ENCODE measurements at regions not wholly inside any gene's neighbourhood (a gene's known extent, or its start where the extent isn't known, plus 50 kb on each side); places are given as distances from the start of the nearest gene placed in this dataset.
A peak's percentile ranks its signal among the peaks of the same experiment; 100 is the strongest.

GRCh38 chr5:115382989-115383388 lies 86.5 kb upstream of the CCDC112 start:
- FAIRE-seq (no peak), DNase-seq (no peak)
- Histone ChIP-seq H3K27ac (ENCODE audit: low read depth in 1 of 3, low read length in 2 of 3) (no peak overlapping the region), H3K4me3 (ENCODE audit: low read depth in 1 of 3, low read length in 3 of 3) (no peak overlapping the region), H3K36me3 (ENCODE audit: control insufficient read depth in 3 of 3, insufficient read depth in 2 of 3, low read depth in 1 of 3, low read length in 3 of 3) (no peaks in the 10 kb centered on the region), H3K9me3 (ENCODE audit: control insufficient read depth in 2 of 2, insufficient read depth in 1 of 2, low read depth in 1 of 2, low read length in 1 of 2) (no peaks in the 10 kb centered on the region), H3K27me3 (ENCODE audit: control insufficient read depth in 3 of 3, insufficient read depth in 3 of 3, low read length in 3 of 3) (no peaks in the 10 kb centered on the region), H3K4me1 (ENCODE audit: control insufficient read depth in 3 of 3, insufficient read depth in 2 of 3, low read depth in 1 of 3, low read length in 2 of 3) (peaks cover under 1 to 9% (median under 1%) of the 10 kb centered on the region in 3 donors)
- WGBS, 3 donors = 86 to 93% (median 93%) methylated on average over 1 of the region's 1 CpG

- H3K36me3 ChIP-seq (ENCODE audit: control insufficient read depth in 3 of 3, insufficient read depth in 2 of 3, low read depth in 1 of 3, low read length in 3 of 3) = no peaks in the 10 kb centered on the region
- WGBS, 3 donors = 80 to 84% (median 84%) methylated on average over 4 of the region's 4 CpGs
- H3K9me3 ChIP-seq (ENCODE audit: control insufficient read depth in 2 of 2, insufficient read depth in 1 of 2, low read depth in 1 of 2, low read length in 1 of 2) = no peaks in the 10 kb centered on the region
- no peak overlapping the region for H3K27ac ChIP-seq (ENCODE audit: low read depth in 1 of 3, low read length in 2 of 3)
- FAIRE-seq (no peak), DNase-seq (no peak)
- no peak overlapping the region for H3K4me3 ChIP-seq (ENCODE audit: low read depth in 1 of 3, low read length in 3 of 3)
- no peaks in the 10 kb centered on the region for H3K27me3 ChIP-seq (ENCODE audit: control insufficient read depth in 3 of 3, insufficient read depth in 3 of 3, low read length in 3 of 3)
- H3K4me1 ChIP-seq (ENCODE audit: control insufficient read depth in 3 of 3, insufficient read depth in 2 of 3, low read depth in 1 of 3, low read length in 2 of 3) = peaks cover 2 to 9% (median 5%) of the 10 kb centered on the region in 3 donors
Observed at GRCh38 chr5:115381911-115382662, 85.6 kb upstream of the CCDC112 start.

DNA sequence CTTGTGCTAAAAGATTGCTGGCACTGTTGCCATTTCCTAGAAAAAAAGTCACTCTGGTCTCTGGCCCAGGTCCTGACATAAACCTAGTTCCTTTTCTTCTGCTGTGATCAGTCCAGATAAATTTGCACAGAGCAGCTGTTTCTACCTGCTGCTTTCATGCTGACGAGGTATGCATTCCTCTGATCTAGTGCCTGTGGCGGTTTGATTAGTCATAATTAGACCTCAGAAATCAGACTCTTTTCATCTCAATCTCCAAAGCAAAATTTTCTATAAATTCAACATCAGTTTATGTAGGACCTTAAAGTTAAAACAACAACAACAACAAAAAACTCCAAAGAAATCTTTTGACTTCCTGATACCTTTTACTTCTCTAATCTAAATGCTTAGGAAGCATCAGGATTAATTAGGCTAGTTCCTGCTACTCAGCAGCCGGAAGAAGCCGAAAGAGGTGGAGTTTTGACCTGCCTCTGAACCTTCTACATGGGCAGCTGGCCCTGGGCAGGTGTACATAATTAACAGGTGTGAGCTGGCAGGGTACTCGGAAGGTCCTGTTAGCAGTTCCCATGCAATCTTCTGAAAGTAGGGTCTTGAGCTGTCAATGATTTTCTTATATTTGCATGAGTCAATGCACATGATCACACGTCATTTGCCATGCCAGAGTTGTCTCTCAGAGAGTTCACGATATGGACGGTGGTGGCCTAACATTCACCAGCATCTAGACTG lies 83.3 kb upstream of the CCDC112 start:
- FAIRE-seq (no peak), DNase-seq (peak; percentile 38 to 88)
- Histone ChIP-seq H3K27me3 (ENCODE audit: control insufficient read depth in 3 of 3, insufficient read depth in 3 of 3, low read length in 3 of 3) (no peaks in the 10 kb centered on the region), H3K4me1 (ENCODE audit: control insufficient read depth in 3 of 3, insufficient read depth in 2 of 3, low read depth in 1 of 3, low read length in 2 of 3) (peaks cover 2 to 9% (median 8%) of the 10 kb centered on the region in 3 donors), H3K27ac (ENCODE audit: low read depth in 1 of 3, low read length in 2 of 3) (peak overlapping the region in 2 of 3 donors; percentile 68 to 77), H3K36me3 (ENCODE audit: control insufficient read depth in 3 of 3, insufficient read depth in 2 of 3, low read depth in 1 of 3, low read length in 3 of 3) (no peaks in the 10 kb centered on the region), H3K9me3 (ENCODE audit: control insufficient read depth in 2 of 2, insufficient read depth in 1 of 2, low read depth in 1 of 2, low read length in 1 of 2) (no peaks in the 10 kb centered on the region), H3K4me3 (ENCODE audit: low read depth in 1 of 3, low read length in 3 of 3) (no peak overlapping the region)
- WGBS, 3 donors = 11 to 56% (median 21%) methylated on average over 8 of the region's 8 CpGs

DNA sequence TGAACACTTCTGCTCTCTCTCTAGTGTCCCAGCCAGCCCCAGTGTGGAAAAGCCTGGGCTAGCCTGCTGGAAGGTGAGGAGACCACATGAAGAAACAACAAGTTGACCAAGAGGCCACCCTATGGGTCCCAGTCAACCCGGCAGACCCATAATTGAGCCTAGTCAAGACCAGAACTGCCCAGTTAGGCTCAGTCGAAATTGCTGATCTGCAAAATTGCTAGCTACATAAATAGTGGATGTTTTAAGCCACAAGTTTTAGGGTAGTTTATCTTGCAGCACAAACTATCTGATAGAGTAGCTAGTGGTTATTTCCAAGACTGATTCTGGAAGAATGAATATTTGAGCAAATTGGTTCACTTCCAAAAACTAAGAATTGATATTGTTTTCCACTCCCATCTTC lies 82.3 kb upstream of the CCDC112 start:
- Histone ChIP-seq H3K9me3 (ENCODE audit: control insufficient read depth in 2 of 2, insufficient read depth in 1 of 2, low read depth in 1 of 2, low read length in 1 of 2) (no peaks in the 10 kb centered on the region), H3K27ac (ENCODE audit: low read depth in 1 of 3, low read length in 2 of 3) (peak overlapping the region in 1 of 3 donors; percentile 68), H3K36me3 (ENCODE audit: control insufficient read depth in 3 of 3, insufficient read depth in 2 of 3, low read depth in 1 of 3, low read length in 3 of 3) (no peaks in the 10 kb centered on the region), H3K4me3 (ENCODE audit: low read depth in 1 of 3, low read length in 3 of 3) (no peak overlapping the region), H3K4me1 (ENCODE audit: control insufficient read depth in 3 of 3, insufficient read depth in 2 of 3, low read depth in 1 of 3, low read length in 2 of 3) (peaks cover 2 to 9% (median 8%) of the 10 kb centered on the region in 3 donors), H3K27me3 (ENCODE audit: control insufficient read depth in 3 of 3, insufficient read depth in 3 of 3, low read length in 3 of 3) (no peaks in the 10 kb centered on the region)
- no peak for DNase-seq
- FAIRE-seq = no peak
- 90 to 95% (median 94%) methylated on average over 2 of the region's 2 CpGs for WGBS, 3 donors

DNA sequence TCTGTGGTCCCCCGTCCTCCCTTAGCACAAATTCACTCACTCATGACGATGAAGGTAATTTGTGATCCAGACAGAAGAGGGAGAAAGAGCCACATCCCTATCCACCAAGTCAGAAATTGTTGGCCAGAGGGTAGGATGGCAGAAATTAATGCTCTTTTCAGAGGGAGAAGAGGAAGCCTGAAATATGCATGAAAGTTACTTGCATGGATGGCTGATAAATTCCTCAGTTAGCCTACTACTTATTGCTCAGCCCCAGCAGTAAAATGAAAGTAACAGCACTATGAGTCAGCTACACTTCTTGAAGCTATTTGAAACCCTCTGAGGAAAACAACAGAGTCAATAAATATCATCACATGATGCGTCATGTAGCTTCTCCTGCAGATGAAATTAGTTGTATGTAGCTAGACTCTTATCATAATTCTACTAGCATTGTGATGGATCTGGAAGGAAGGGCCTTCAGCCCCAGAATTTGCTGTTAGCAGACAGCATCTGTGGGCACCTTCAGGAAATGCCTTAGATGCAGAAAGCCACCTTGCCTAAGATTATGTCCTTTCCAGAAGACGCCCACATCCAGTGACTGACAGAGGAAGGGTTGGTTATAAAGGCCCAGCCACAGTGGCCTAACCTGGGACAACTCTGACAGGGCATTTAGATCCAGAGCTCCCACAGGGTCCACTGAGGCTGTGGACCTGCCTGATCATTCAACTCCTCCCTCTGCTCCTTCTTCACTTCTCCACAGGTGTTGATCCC lies 81.2 kb upstream of the CCDC112 start:
- no peak for FAIRE-seq
- peak; percentile 69 to 78 for DNase-seq
- WGBS, 3 donors = 39 to 56% (median 54%) methylated on average over 4 of the region's 4 CpGs
- peaks cover 2 to 9% (median 8%) of the 10 kb centered on the region in 3 donors for H3K4me1 ChIP-seq (ENCODE audit: control insufficient read depth in 3 of 3, insufficient read depth in 2 of 3, low read depth in 1 of 3, low read length in 2 of 3)
- H3K27ac ChIP-seq (ENCODE audit: low read depth in 1 of 3, low read length in 2 of 3) = peak overlapping the region; percentile 49 to 58 (median 54)
- H3K4me3 ChIP-seq (ENCODE audit: low read depth in 1 of 3, low read length in 3 of 3) = no peak overlapping the region
- H3K36me3 ChIP-seq (ENCODE audit: control insufficient read depth in 3 of 3, insufficient read depth in 2 of 3, low read depth in 1 of 3, low read length in 3 of 3) = no peaks in the 10 kb centered on the region
- H3K27me3 ChIP-seq (ENCODE audit: control insufficient read depth in 3 of 3, insufficient read depth in 3 of 3, low read length in 3 of 3) = no peaks in the 10 kb centered on the region
- no peaks in the 10 kb centered on the region for H3K9me3 ChIP-seq (ENCODE audit: control insufficient read depth in 2 of 2, insufficient read depth in 1 of 2, low read depth in 1 of 2, low read length in 1 of 2)

DNA sequence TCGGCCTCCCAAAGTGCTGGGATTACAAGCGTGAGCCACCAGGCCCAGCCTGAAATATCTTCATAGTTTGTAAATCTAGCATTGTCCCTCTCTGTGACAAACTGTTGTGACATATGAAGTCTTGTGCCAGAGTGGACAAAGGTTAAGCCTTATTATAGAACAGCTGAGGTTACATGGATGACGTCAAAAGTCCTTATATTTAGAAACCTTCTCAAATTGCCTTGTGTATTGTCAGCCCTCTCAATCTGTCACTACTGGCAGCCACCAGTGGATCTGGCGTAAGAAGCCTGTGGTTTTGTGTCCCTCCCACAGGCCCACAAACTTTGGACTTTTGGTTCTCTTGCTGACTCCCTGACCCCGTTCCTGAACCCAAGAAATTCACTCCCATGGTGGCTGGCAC lies 79.4 kb upstream of the CCDC112 start:
- FAIRE-seq (no peak), DNase-seq (peak; percentile 66 to 75)
- Histone ChIP-seq H3K36me3 (ENCODE audit: control insufficient read depth in 3 of 3, insufficient read depth in 2 of 3, low read depth in 1 of 3, low read length in 3 of 3) (no peaks in the 10 kb centered on the region), H3K27me3 (ENCODE audit: control insufficient read depth in 3 of 3, insufficient read depth in 3 of 3, low read length in 3 of 3) (no peaks in the 10 kb centered on the region), H3K4me3 (ENCODE audit: low read depth in 1 of 3, low read length in 3 of 3) (no peak overlapping the region), H3K27ac (ENCODE audit: low read depth in 1 of 3, low read length in 2 of 3) (peak overlapping the region in 1 of 3 donors; percentile 34), H3K9me3 (ENCODE audit: control insufficient read depth in 2 of 2, insufficient read depth in 1 of 2, low read depth in 1 of 2, low read length in 1 of 2) (no peaks in the 10 kb centered on the region), H3K4me1 (ENCODE audit: control insufficient read depth in 3 of 3, insufficient read depth in 2 of 3, low read depth in 1 of 3, low read length in 2 of 3) (peaks cover 2 to 9% (median 8%) of the 10 kb centered on the region in 3 donors)
- 45 to 58% (median 49%) methylated on average over 5 of the region's 5 CpGs for WGBS, 3 donors

DNA sequence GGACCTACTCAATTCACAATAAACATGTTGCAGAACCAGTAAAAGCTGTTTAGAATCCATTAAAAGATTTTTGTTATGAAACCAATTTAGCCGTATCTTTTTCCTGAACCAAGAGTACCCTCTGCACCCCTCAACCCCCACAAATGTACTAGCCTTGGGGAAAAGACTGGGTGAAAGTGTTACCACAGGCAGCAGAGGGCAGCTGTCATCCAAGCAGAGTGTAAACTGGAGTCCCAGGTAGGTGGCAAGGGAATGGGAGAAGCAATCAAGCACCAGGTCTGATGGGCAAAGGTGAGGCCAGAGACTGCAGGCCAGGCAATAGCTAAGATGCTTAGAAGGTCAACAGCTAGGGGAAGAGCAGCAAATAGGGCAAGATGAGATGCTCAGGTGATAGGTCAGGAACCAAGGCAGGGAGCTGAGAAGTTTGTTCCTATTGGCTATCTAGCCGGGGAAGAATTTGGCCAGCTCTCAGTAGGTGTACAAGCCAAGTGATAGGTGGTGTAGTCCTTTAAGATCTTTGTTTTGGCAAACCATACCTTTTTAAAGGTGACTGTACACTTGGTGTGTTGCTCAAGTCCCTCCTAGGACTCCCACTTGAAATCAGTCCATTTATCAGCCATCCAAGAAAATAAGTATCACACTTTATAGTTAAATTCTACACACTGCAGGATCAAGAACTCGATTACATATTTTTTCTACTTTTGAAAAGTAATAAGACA lies 77.8 kb upstream of the CCDC112 start:
- Histone ChIP-seq H3K36me3 (ENCODE audit: control insufficient read depth in 3 of 3, insufficient read depth in 2 of 3, low read depth in 1 of 3, low read length in 3 of 3) (no peaks in the 10 kb centered on the region), H3K4me3 (ENCODE audit: low read depth in 1 of 3, low read length in 3 of 3) (no peak overlapping the region), H3K4me1 (ENCODE audit: control insufficient read depth in 3 of 3, insufficient read depth in 2 of 3, low read depth in 1 of 3, low read length in 2 of 3) (peaks cover 2 to 8% (median 4%) of the 10 kb centered on the region in 3 donors), H3K9me3 (ENCODE audit: control insufficient read depth in 2 of 2, insufficient read depth in 1 of 2, low read depth in 1 of 2, low read length in 1 of 2) (no peaks in the 10 kb centered on the region), H3K27me3 (ENCODE audit: control insufficient read depth in 3 of 3, insufficient read depth in 3 of 3, low read length in 3 of 3) (no peaks in the 10 kb centered on the region), H3K27ac (ENCODE audit: low read depth in 1 of 3, low read length in 2 of 3) (no peak overlapping the region)
- DNase-seq (peak; percentile 52 to 82), FAIRE-seq (no peak)
- 83 to 92% (median 84%) methylated on average over 3 of the region's 3 CpGs for WGBS, 3 donors

DNA sequence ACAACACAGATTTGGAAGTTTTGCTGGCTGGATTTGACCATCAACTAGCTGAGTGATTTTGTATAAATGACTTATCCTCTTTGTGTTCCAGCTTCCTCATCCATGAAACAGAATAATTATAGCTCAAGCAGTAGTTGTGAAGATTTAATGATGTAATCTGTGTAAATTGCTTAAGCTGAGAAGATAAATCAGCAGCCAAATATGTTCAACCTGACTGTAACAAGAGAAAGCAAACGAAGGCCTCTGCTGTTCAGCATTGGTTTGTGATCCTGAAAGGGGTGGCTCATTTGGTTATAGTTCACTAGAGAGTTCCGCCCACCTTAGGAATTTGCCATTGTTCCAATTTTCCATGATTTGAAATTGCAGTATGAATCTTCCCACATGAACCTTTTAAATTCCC lies 75.7 kb upstream of the CCDC112 start:
- Histone ChIP-seq H3K36me3 (ENCODE audit: control insufficient read depth in 3 of 3, insufficient read depth in 2 of 3, low read depth in 1 of 3, low read length in 3 of 3) (no peaks in the 10 kb centered on the region), H3K27ac (ENCODE audit: low read depth in 1 of 3, low read length in 2 of 3) (no peak overlapping the region), H3K4me1 (ENCODE audit: control insufficient read depth in 3 of 3, insufficient read depth in 2 of 3, low read depth in 1 of 3, low read length in 2 of 3) (peaks cover 0 to 4% (median 0%) of the 10 kb centered on the region in 3 donors), H3K27me3 (ENCODE audit: control insufficient read depth in 3 of 3, insufficient read depth in 3 of 3, low read length in 3 of 3) (no peaks in the 10 kb centered on the region), H3K9me3 (ENCODE audit: control insufficient read depth in 2 of 2, insufficient read depth in 1 of 2, low read depth in 1 of 2, low read length in 1 of 2) (no peaks in the 10 kb centered on the region), H3K4me3 (ENCODE audit: low read depth in 1 of 3, low read length in 3 of 3) (no peak overlapping the region)
- no peak for FAIRE-seq
- WGBS, 3 donors = 53 to 58% (median 58%) methylated on average over 2 of the region's 2 CpGs
- DNase-seq = no peak

Measured in small intestine (tissue), 7 donors.